Retinal pigment epithelial cell (primary cell): ENCODE measurements at regions not wholly inside any gene's neighbourhood (a gene's known extent, or its start where the extent isn't known, plus 50 kb on each side); places are given as distances from the start of the nearest gene placed in this dataset.

Experiments used
- DNase-seq: peaks from one replicate; pipeline ENCODE4 v3.0.0-alpha.2; 2010; ENCODE audit warnings: low read depth
- H3K4me3 ChIP-seq: 2 replicates; pipeline ENCODE4 v1.5.1; 2011; ENCODE audit warnings: mild to moderate bottlenecking, low read length, control low read depth, moderate library complexity
- TF ChIP-seq, protein P1 (sequence below): conservative IDR thresholded peaks from 2 replicates; pipeline ENCODE4 v1.5.1; 2011; ENCODE audit warnings: low read depth, low read length, control low read depth, inconsistent platforms

GRCh38 chr4:71253545-71253944 is 85.3 kb upstream of the SLC4A4 start:
- H3K4me3 ChIP-seq, result no peak overlapping the region
- TF ChIP-seq, protein P1, sequence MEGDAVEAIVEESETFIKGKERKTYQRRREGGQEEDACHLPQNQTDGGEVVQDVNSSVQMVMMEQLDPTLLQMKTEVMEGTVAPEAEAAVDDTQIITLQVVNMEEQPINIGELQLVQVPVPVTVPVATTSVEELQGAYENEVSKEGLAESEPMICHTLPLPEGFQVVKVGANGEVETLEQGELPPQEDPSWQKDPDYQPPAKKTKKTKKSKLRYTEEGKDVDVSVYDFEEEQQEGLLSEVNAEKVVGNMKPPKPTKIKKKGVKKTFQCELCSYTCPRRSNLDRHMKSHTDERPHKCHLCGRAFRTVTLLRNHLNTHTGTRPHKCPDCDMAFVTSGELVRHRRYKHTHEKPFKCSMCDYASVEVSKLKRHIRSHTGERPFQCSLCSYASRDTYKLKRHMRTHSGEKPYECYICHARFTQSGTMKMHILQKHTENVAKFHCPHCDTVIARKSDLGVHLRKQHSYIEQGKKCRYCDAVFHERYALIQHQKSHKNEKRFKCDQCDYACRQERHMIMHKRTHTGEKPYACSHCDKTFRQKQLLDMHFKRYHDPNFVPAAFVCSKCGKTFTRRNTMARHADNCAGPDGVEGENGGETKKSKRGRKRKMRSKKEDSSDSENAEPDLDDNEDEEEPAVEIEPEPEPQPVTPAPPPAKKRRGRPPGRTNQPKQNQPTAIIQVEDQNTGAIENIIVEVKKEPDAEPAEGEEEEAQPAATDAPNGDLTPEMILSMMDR, result no peak
- no peak for DNase-seq

DNA sequence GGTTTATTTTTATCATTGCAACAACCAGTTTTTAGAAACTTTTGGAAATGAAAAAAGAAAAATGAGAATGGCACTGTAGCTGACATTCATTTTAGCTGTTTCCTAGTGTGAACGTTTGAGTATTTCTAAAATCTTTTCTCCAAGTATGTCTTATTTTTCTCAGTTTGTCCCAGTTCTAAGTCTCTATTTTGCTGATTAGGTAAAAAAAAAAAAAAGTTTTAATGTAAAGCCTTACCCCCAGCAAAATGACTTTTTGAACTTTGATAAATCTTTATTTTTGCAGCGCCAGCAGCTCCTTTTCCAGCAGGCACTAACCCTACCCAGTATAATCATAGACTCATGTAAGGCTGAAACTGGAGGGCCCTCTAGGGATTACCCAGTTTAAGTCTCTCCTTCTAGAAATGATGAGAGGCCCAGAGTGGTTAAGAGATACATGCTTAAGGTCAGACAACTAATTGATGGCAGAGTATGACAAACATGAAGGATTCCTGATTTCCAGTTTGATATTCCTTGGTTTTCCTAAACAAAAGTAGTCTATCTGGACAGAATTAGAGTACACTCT is 84.3 kb upstream of the SLC4A4 start:
- TF ChIP-seq, protein P1, result no peak
- no peak for DNase-seq
- no peak overlapping the region for H3K4me3 ChIP-seq

DNA sequence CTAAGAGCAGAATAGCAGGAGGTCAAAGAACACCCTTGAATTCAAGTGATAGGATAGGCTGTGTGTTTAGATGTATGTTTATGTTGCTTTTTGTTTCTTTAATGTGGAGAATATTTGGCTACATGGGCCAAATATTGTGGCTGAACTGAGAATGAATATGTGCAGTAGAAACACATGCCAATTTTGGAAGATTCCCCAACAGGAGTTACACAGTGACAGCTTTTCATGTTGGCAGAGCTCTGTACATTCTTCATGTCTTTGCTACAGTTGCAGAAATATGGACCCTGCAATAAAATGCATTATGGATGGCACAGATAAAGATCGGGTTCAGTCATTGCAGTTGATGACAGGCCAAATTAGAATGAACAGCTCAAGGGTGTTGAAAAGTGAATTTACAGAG is 82.8 kb upstream of the SLC4A4 start:
- DNase-seq, result no peak
- H3K4me3 ChIP-seq, result no peak overlapping the region
- TF ChIP-seq, protein P1, result no peak

DNA sequence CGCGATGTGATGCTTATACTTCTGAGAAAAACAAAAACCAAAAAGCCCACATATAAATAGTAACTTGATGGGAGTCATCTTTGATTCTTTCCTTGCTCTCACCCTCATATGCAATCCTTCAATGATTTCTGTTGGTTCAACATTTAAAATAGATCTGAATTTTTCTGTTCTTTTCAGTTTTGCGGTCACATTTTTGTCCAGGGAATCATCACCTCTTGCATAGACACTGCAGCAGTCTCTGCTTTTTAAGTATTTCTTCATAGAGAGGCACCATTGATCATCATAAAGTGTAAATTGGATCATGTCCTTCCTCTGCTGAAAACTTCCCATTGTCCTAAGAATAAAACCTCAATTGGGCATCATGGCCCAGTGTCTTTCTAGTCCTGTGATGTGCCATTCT is 81.1 kb upstream of the SLC4A4 start:
- no peak for DNase-seq
- H3K4me3 ChIP-seq, result no peak overlapping the region
- TF ChIP-seq, protein P1, result no peak

DNA sequence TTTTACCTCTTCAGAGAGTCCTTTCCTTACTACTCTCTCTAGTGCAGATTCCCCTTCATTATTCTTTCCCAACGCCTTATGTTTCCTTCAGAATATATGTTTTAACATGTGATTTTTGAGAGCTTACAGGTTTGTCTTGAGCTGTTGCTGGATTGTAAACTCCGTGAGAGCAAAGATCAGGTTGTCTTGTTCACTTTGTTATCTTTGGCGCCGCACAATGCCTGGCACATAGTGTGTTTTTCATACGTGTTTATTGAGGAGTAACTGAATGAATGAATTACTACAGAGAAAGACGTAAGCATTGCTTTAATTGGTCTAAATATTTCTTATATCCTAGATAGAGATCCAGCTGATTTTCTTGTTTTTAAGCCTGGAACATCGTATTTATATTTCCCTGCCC is 80.5 kb upstream of the SLC4A4 start:
- TF ChIP-seq, protein P1, result no peak
- DNase-seq, result no peak

DNA sequence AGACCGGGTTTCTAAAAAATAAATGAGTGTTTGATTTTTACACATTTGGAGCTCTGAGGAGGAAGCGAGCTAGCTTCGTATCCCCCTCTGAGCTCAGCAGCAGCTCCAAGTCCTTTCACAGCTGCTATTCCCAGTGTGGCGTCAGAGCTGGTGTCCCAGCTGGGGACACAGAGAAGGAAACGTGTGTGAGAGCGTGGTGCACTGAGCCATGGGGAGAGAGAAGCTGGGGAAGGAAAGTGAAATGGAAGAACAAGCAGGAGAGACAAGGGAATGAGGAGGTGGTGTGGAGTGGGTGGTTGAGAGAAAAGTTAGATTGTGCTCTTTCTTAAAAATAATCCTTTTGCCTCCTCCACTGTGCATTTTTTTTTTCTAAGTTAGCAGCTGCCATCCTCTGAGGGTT is 79.5 kb upstream of the SLC4A4 start:
- DNase-seq, result no peak
- TF ChIP-seq, protein P1, result no peak
- no peak overlapping the region for H3K4me3 ChIP-seq

More for the DNA sequence above, 80.5 kb upstream of the SLC4A4 start:
- H3K4me3 ChIP-seq, result no peak overlapping the region

GRCh38 chr4:71259911-71260331 is 78.9 kb upstream of the SLC4A4 start:
- DNase-seq, result no peak
- H3K4me3 ChIP-seq, result no peak overlapping the region
- TF ChIP-seq, protein P1, result no peak
